ENCODE measurements at regions not wholly inside any gene's neighbourhood (a gene's known extent, or its start where the extent isn't known, plus 50 kb on each side); places are given as distances from the start of the nearest gene placed in this dataset.

DNA sequence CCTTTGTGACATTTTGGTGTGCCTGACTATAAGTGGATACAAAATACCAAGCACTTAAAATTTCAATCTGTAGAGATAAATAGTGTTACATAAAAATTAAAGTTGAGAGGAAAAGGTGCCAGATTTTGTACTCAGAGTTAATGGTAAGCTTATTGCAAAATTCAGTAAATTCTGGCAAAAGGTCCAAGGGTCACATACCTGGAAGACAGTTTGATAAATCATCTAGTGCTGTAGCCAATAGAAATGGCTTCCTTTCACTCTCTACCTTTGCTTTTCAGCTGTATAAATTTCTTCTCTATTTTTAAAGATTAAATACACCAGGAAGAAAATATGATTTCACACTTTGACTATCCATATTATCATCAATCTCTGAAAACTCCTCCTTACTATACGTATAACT is 690.2 kb upstream of the NRSN1 start:
- Histone ChIP-seq H3K79me2 (ENCODE audit: control insufficient read depth, insufficient read depth, low read length) (no peaks in the 10 kb centered on the region), H3K4me3 (replicated peaks in 1 of 3; ENCODE audit: insufficient read depth in 1 of 3, low read depth in 1 of 3, low read length in 3 of 3) (no peak overlapping the region), H2AFZ (ENCODE audit: low read depth, low read length) (no peak overlapping the region), H3K27ac (ENCODE audit: insufficient read depth, low read depth, low read length) (no peak overlapping the region), H3K9me3 (replicated peaks; ENCODE audit: control insufficient read depth, insufficient read depth, low read length) (no peaks in the 10 kb centered on the region), H3K4me2 (ENCODE audit: insufficient read depth, low read length) (no peak overlapping the region), H3K9ac (replicated peaks; ENCODE audit: extremely low read depth, insufficient read depth, low read length) (no peak overlapping the region), H3K4me1 (ENCODE audit: control insufficient read depth, extremely low read depth, insufficient read depth, low read length) (no peaks in the 10 kb centered on the region), H3K36me3 (ENCODE audit: control insufficient read depth in 2 of 2, extremely low read depth in 1 of 2, insufficient read depth in 2 of 2, low read length in 2 of 2) (no peaks in the 10 kb centered on the region), H3K9me1 (replicated peaks; ENCODE audit: control insufficient read depth, extremely low read depth, insufficient read depth, low read length) (no peaks in the 10 kb centered on the region), H3K27me3 (ENCODE audit: control insufficient read depth in 2 of 2, insufficient read depth in 2 of 2, low read length in 2 of 2) (no peaks in the 10 kb centered on the region), H4K20me1 (replicated peaks; ENCODE audit: control insufficient read depth, extremely low read depth, insufficient read depth, low read length) (no peaks in the 10 kb centered on the region)
- CTCF ChIA-PET = no interaction called here
- POLR2A ChIA-PET = no interaction called here
- TF ChIP-seq, protein P1, sequence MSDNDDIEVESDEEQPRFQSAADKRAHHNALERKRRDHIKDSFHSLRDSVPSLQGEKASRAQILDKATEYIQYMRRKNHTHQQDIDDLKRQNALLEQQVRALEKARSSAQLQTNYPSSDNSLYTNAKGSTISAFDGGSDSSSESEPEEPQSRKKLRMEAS (IDR thresholded peaks at IDR 0.05; ENCODE audit: insufficient read depth, insufficient read length) = no peak
- TF ChIP-seq GATA2 (IDR thresholded peaks at IDR 0.05; ENCODE audit: insufficient read depth, insufficient read length, low read depth, low read length) (no peak), POLR2AphosphoS5 (IDR thresholded peaks at IDR 0.05; ENCODE audit: insufficient read depth, low read depth, low read length) (no peak), FOS (IDR thresholded peaks at IDR 0.05; ENCODE audit: borderline replicate concordance, insufficient read depth, low read length) (no peak), POLR2A (IDR thresholded peaks at IDR 0.05; ENCODE audit: low read depth, low read length) (no peak), JUN (IDR thresholded peaks at IDR 0.05; ENCODE audit: borderline replicate concordance, insufficient read depth, insufficient read length, low read depth) (no peak), MYC (IDR thresholded peaks at IDR 0.05; ENCODE audit: low read depth, low read length) (no peak), EZH2 (IDR thresholded peaks at IDR 0.05; ENCODE audit: borderline replicate concordance, low read depth, low read length, severe bottlenecking) (no peak)
- TF ChIP-seq, protein P2, sequence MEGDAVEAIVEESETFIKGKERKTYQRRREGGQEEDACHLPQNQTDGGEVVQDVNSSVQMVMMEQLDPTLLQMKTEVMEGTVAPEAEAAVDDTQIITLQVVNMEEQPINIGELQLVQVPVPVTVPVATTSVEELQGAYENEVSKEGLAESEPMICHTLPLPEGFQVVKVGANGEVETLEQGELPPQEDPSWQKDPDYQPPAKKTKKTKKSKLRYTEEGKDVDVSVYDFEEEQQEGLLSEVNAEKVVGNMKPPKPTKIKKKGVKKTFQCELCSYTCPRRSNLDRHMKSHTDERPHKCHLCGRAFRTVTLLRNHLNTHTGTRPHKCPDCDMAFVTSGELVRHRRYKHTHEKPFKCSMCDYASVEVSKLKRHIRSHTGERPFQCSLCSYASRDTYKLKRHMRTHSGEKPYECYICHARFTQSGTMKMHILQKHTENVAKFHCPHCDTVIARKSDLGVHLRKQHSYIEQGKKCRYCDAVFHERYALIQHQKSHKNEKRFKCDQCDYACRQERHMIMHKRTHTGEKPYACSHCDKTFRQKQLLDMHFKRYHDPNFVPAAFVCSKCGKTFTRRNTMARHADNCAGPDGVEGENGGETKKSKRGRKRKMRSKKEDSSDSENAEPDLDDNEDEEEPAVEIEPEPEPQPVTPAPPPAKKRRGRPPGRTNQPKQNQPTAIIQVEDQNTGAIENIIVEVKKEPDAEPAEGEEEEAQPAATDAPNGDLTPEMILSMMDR (IDR thresholded peaks at IDR 0.05; ENCODE audit: extremely low read depth in 1 of 2, insufficient read depth in 1 of 2, low read depth in 1 of 2, low read length in 2 of 2) = no peak
- FAIRE-seq (no peak), DNase-seq (ENCODE audit: low read depth, low spot score) (no peak)
- dilution Hi-C loops (cut with MboI; ENCODE audit: extremely low pct_ligation_motif_present, low sequenced_read_pairs) (no loop called here), intact Hi-C loops (cut with micrococcal nuclease) (no loop called here)
- no TSS peak for BruUV-seq (replicated peaks)
